ENCODE measurements at regions not wholly inside any gene's neighbourhood (a gene's known extent, or its start where the extent isn't known, plus 50 kb on each side); places are given as distances from the start of the nearest gene placed in this dataset.

- no peak for DNase-seq
These were observed 274.2 kb downstream of the UACA start for GRCh38 chr15:70488941-70489848.

GRCh38 chr15:70488002-70488605, 275.3 kb downstream of the UACA start:
- peak in 1 of 2 experiments; percentile 10 for DNase-seq

DNA sequence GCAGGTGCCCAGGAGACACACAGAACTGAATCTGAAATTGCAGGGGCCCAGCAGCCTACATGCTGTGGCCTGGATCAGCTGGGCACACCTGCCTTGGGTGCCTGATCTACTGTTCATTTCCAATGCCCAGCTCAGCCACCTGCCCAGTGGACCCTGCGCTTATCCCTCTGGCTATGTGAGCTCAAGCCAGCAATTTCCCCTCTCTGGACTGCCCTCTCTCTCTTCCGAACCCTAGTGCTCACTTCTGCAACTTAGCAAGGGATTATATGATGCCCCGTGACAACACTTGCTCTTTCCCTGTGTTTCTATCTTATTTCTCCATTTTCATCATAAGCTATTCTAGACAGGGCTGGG, 276.0 kb downstream of the UACA start:
- no peak for DNase-seq

- DNase-seq = no peak
These were observed 276.6 kb downstream of the UACA start for GRCh38 chr15:70486451-70487386.

DNA sequence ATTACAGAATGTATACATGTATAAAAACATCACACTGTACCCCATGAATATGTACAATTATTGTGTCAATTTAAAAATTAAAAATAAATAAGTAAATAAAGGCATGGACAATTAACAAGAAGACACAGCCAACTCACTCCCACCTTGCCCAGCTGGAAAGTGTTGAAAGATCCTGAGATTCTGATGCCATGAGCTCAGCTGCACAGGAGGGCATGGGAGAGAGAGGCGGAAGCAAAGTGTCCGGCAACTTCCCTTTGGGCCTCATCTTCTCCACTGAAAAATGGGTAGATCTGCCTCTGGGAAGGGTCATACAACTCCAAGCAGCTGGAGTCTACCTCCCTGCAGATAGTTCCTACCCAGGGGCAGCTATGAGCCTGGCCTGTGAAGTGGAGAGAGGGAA, 277.3 kb downstream of the UACA start:
- no peak for DNase-seq

DNA sequence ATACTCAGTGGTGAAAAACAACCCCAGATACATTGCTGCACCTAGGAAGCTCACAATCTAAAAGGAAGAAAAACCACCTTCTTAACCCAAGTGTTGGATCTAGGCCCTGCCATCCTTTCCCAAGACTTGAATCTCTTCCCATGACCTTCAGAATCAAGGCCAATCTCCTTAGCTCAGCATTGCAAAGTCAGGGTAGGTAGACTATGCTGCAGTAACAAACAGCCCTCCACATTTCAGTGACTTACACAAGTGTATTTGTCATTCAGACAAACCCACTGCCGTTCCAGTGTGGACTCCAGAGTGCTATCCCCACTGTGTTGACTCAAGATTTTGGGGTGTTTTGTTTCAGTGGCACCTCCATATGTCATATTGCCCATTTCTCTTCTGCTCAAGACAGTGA, 278.4 kb downstream of the UACA start:
- DNase-seq = no peak

DNA sequence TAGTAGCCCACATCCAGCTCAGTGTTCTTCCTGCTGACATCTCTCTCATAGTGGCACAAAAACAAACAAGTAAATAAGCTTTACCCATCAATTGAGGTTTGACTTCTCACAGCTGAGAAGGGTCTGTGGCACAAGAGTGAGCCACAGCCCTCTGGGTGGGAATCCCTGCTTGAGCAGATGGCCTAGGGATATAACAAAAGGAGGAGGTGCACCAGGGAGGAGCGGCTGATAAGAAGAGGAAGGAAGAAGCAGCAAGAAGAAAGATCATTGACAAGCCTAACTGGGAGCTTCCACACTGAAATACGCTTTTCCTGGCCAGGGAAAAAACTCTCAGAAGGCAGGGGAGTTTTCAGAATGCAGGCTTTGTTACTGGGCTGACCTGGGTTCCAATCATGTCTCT, 279.8 kb downstream of the UACA start:
- no peak for DNase-seq

DNA sequence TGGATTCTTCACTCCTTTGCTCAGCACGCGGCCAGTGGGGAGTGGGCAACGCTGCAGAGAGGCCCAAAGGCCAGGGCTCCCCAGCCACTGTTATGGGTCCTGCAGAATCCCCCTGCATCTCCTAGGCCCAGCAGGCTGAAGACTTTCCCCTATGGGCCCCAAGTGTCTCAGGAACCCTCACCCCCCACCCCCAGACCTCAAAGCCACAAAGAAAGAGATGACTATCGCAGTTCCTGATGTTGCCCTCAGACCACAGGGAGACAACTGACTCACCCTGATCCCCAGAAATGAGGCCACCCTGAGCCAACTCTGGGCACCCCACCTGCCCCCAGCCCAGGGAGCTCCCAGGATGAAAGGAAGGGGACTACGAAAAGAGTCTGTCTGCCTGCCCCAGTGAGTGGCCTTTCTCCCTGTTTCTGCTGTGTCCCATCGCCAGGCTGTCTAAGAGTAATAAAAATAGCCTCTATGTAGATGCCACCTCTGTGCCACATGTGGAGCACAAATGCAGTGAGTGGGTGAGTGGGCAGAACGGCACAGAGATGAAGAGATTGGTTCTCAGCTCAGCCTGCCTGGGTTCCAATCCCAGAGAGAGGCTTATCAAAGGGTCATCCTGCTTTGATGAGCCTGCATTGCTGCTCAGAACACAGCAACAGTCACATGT, 283.0 kb downstream of the UACA start:
- no peak for DNase-seq

DNA sequence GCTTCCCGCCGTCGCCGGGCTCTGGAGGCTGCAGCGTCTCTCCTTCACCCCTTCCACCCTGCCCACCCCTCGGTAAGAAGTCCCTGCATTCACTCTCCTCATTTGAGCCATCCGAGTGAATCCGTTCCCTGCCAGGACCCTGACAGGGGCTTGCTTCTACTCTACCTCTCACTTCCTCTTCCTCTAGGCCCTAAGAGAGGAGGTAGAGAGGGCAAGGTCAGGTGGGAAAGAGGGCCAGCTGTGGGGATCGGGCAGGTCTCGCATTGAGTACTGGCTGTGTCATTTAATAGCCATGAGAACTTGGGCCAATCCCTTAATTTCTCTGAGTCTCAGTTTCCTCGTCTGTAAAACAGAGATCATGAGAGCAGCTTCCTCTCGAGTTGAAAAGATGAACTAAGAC, 283.6 kb downstream of the UACA start:
- DNase-seq = no peak

- DNase-seq = no peak
These were observed 284.3 kb downstream of the UACA start for GRCh38 chr15:70479056-70479455.

- DNase-seq = no peak
These were observed 284.9 kb downstream of the UACA start for GRCh38 chr15:70478251-70478990.

DNA sequence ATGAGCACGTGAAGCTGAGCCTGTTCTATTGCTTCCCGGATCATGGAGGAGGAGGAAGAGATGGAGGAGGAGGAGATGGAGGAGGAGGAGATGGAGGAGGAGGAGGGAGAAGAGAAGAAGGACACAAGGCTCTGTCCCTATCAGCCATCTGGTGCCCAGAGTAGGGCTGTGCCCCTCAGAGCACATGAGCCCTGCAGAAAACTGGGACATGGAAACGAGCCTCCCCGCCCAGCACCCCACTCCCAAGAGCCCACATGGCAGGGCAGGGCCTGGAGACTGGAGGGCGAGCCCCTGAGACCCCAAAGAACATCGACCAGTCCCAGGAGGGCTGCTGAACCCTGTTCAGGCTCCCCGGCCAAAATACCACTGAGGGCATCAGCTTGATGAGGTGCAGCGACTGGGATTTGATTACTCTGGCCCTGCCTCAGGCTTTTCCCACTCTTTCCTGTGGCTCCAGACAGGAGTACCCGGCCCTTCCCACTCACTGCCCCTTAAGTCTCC, 285.6 kb downstream of the UACA start:
- no peak for DNase-seq

DNA sequence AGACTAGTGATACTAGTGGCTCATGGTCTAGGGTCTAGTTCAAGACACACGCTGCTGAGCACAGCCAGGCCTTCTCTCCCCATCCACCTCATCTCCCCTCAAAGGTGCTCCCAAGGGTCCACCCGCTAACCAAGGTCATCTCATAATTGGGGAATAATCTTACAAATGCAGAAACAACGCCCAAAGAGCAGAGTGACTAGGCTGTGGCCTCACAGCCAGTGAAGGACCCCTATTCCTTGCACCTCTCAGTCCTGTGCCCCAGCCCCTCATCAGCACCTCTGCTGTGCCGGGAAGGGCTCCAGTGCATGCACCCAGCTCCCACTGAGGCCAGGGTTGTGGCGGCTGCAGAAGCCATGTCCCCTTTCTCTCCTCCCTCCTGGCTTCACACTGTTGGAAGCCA, 286.9 kb downstream of the UACA start:
- DNase-seq = no peak

GRCh38 chr15:70475921-70476320, 287.4 kb downstream of the UACA start:
- DNase-seq = no peak

DNA sequence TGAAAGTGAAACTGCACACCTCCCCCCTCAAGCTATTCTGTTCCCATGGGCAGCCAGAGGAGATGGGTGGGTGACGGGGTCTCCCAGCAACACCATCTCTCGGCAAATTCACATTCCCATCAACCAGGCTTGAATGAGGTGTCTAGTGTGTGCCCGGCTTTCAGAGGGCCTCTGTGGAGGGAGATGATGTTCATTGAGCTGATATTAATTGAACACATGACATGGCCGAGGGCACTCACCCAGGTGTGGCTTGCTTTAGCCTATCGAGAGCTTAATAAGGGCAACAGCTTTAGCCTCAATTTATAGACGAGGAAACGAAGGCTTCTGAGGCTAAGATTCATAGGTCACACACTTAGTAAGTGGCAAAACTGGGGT, 288.0 kb downstream of the UACA start:
- DNase-seq = no peak

- no peak for DNase-seq
These were observed 288.6 kb downstream of the UACA start for GRCh38 chr15:70474471-70475406.

GRCh38 chr15:70473581-70474370, 289.6 kb downstream of the UACA start:
- DNase-seq = no peak

- no peak for DNase-seq
These were observed 291.8 kb downstream of the UACA start for GRCh38 chr15:70471517-70471916.

- DNase-seq = no peak
These were observed 292.7 kb downstream of the UACA start for GRCh38 chr15:70470556-70471191.
